Thyroid gland (tissue), 4 donors: ENCODE measurements at regions not wholly inside any gene's neighbourhood (a gene's known extent, or its start where the extent isn't known, plus 50 kb on each side); places are given as distances from the start of the nearest gene placed in this dataset.

Experiments
- CTCF ChIP-seq, 6 experiments: fragments of 200-600 bp in 3 of 6; fragments of 450-650 bp in 3 of 6; sonication (generic) in 3 of 6; IDR thresholded peaks; one replicate each; pipeline ENCODE4 v1.5.1; 2016 to 2019; ENCODE audit warnings: antibody characterized with exemption in 6 of 6, mild to moderate bottlenecking in 2 of 6, inconsistent platforms in 1 of 6, moderate library complexity in 1 of 6
- POLR2A ChIP-seq, 2 donors: fragments of 450-650 bp; IDR thresholded peaks; one replicate each; pipeline ENCODE4 v1.6.1; 2017; ENCODE audit warnings: antibody characterized with exemption in 2 of 2, mild to moderate bottlenecking in 2 of 2, moderate library complexity in 1 of 2

- TF ChIP-seq CTCF (IDR thresholded peaks at IDR 0.05) = no peak
- TF ChIP-seq POLR2A (IDR thresholded peaks at IDR 0.05) = no peak
These were observed 417.9 kb downstream of the PDGFC start for GRCh38 chr4:156553659-156554058.
